ENCODE measurements at regions not wholly inside any gene's neighbourhood (a gene's known extent, or its start where the extent isn't known, plus 50 kb on each side); places are given as distances from the start of the nearest gene placed in this dataset.
A peak's percentile ranks its signal among the peaks of the same experiment; 100 is the strongest.

DNA sequence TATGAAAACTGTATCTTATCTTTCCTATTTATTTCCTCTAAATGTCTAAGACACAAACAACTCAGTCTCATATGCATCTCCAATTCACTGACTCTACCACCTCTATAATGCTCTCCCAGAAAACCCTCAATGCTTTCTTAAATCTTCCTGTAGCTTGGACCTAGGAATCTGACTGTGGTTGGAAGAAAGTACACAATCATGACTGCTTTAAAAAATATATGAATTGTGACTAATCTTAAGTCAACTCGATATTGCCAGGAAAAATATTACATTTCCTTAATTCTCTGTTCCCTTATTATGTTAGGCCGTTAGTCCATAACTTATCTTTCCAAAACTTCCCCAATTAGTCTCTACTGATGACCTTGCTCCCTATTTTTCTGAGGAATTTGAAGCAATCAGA is 87.0 kb downstream of the SPCS3 start:
- TF ChIP-seq CTCF (IDR thresholded peaks at IDR 0.05; ENCODE audit: extremely low read depth, missing control alignments), result no peak
- no peak for DNase-seq (ENCODE audit: low spot score)

DNA sequence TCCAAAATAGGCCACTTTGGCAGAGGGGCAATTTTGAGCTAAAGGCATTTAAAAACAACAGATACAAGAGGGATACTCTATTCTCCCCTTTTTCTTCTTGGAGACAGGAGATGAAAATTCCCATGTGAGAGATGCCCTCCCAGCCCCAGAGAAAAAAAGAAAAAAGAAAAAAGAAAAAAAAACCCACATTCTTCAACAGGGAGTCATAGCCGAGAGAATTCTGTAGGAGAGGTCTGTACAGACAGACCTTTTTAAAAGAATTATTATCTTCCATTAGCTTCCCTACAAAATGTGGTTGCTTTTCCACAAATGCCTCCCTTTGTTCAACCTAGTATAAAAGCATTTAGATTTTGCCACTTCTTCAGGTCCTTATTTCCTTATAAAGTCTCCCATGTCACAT is 89.9 kb downstream of the SPCS3 start:
- DNase-seq (ENCODE audit: low spot score), result no peak
- TF ChIP-seq CTCF (IDR thresholded peaks at IDR 0.05; ENCODE audit: extremely low read depth, missing control alignments), result no peak

- no peak for TF ChIP-seq CTCF (IDR thresholded peaks at IDR 0.05; ENCODE audit: extremely low read depth, missing control alignments)
- DNase-seq (ENCODE audit: low spot score), result peak; percentile 35
Observed at GRCh38 chr4:176413171-176413570, 93.4 kb downstream of the SPCS3 start.

DNA sequence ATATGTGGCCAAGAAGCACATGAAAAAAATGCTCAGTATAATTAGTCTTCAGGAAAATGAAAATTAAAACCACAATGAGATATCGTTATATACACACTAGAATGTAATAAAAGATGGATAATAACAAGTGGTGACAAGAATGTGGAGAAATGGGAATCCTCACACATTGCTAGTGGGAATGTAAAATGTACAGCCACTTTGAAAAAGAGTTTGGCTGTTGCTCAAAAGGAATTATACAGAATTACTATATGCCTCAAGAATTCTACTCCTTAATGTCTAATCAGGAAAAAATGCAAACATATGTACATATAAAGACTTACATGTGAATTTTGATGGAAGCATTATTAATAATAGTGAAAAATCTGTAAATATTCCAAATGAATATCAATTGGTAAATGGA is 102.2 kb downstream of the SPCS3 start:
- TF ChIP-seq CTCF (IDR thresholded peaks at IDR 0.05; ENCODE audit: extremely low read depth, missing control alignments), result no peak
- DNase-seq (ENCODE audit: low spot score), result no peak

DNA sequence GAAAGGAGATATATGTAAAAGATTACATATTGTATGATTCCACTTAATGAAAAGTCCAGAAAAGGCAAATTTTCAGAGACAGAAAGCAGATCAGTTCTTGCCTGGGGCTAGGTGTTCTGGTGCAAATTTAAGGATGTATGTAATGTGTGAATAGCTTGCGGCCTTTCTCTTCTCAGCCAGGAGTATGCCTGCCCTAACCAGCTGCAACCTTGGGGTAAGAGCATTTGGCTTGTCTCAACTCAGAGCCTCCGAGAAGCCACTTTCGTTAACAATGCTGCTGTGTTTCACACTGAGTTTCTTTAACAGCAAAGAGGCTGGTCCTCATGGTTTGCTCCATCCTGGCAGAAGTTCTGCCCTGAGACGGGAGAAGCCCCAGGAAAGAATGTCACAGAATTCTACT is 102.7 kb downstream of the SPCS3 start:
- TF ChIP-seq CTCF (IDR thresholded peaks at IDR 0.05; ENCODE audit: extremely low read depth, missing control alignments), result no peak

DNA sequence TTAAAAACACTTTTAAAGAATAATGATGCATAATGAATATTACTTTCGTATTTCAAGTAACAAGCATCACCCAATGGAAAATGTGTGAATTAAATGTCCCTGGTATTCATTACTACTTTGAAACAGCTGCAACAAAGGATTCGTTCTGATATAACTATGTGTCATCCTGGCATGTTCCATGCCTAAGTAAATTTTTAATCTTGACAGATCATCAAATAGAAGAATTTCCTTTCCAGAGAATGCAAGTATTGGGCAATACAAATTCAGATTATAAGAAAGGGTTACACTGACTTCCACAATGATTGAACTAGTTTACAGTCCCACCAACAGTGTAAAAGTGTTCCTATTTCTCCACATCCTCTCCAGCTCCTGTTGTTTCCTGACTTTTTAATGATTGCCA is 105.3 kb downstream of the SPCS3 start:
- no peak for DNase-seq (ENCODE audit: low spot score)

More for the DNA sequence above, 102.7 kb downstream of the SPCS3 start:
- no peak for DNase-seq (ENCODE audit: low spot score)

DNA sequence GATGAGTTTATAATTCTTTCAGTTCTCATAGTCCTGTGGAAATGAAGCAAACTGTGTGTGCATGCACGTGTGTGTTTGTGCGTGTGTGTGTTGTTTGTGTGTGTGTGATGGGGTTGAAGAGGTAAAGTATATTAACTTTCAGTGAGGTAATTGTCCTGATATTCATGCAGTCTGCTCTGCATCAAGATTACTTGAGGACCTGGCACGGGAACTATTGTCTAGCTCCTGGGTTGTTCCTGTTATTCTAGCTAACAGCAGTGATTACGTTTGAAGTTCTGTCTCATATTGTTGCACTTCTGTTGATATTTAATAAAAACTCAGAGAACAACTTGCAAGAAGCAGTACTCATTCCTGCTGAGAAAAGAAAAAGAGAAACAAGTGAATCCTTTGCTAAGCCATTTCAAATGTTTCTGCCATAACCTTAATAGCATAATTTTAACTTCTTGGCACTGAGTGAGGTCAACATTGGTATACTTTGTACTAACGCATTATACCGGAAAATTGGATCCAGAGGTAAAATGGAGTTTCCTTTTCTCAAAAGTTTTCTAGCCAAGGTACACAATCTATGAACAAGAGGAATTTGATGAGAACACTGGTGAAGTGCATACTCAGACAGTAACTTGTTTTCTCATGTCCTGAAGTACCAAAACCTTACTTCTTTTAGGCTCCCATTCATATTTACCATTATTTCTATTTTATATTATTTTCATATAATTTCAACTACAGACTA is 113.2 kb downstream of the SPCS3 start:
- DNase-seq (ENCODE audit: low spot score), result no peak
- no peak for TF ChIP-seq CTCF (IDR thresholded peaks at IDR 0.05; ENCODE audit: extremely low read depth, missing control alignments)

More for the DNA sequence above, 105.3 kb downstream of the SPCS3 start:
- TF ChIP-seq CTCF (IDR thresholded peaks at IDR 0.05; ENCODE audit: extremely low read depth, missing control alignments), result no peak

Measured in GM20000 (cell line).